HL-60 (cell line): ENCODE measurements at regions not wholly inside any gene's neighbourhood (a gene's known extent, or its start where the extent isn't known, plus 50 kb on each side); places are given as distances from the start of the nearest gene placed in this dataset.

Experiments used
- DNase-seq, 2 experiments: peaks; one replicate each; pipeline ENCODE4 v3.0.0-alpha.2; 2010 to 2020; ENCODE audit warnings: low read depth in 1 of 2, low spot score in 1 of 2
- H3K27ac ChIP-seq: fragments of 250-450 bp; sonication (Bioruptor Pico); replicated peaks from 2 replicates; pipeline ENCODE4 v1.5.1; 2020; ENCODE audit warnings: mild to moderate bottlenecking, moderate library complexity
- H3K27me3 ChIP-seq: fragments of 250-450 bp; sonication (Bioruptor Pico); 2 replicates; pipeline ENCODE4 v1.5.1; 2021; ENCODE audit warnings: mild to moderate bottlenecking, moderate library complexity; ENCODE audit not compliant: insufficient read depth, poor library complexity, severe bottlenecking
- H3K4me3 ChIP-seq: replicated peaks from 2 replicates; pipeline ENCODE4 v1.5.1; 2011; ENCODE audit warnings: mild to moderate bottlenecking, control low read depth, low read length; ENCODE audit not compliant: insufficient read depth
- CTCF ChIP-seq: IDR thresholded peaks from one replicate; pipeline ENCODE4 v1.5.1; 2011; ENCODE audit warnings: low read length, control low read depth, inconsistent platforms; ENCODE audit not compliant: insufficient read depth
- GABPA ChIP-seq: IDR thresholded peaks from 2 replicates; pipeline ENCODE4 v1.6.1; 2012; ENCODE audit warnings: low read depth
- POLR2AphosphoS5 ChIP-seq: IDR thresholded peaks from 2 replicates; pipeline ENCODE4 v1.6.1; 2012; ENCODE audit warnings: low read depth
- REST ChIP-seq: IDR thresholded peaks from 2 replicates; pipeline ENCODE4 v1.6.1; 2012; ENCODE audit warnings: low read depth; ENCODE audit not compliant: insufficient replicate concordance
- SPI1 ChIP-seq: IDR thresholded peaks from 2 replicates; pipeline ENCODE4 v1.6.1; 2012; ENCODE audit warnings: low read depth, mild to moderate bottlenecking, borderline replicate concordance

- DNase-seq, result no peak
- Histone ChIP-seq H3K27ac (no peak overlapping the region), H3K4me3 (no peak overlapping the region), H3K27me3 (no peaks in the 10 kb centered on the region)
- TF ChIP-seq REST, result no peak
- TF ChIP-seq SPI1, result no peak
- TF ChIP-seq POLR2AphosphoS5, result no peak
- TF ChIP-seq GABPA, result no peak
- TF ChIP-seq CTCF, result no peak
Observed at GRCh38 chr13:104593693-104594092, 1527.5 kb upstream of the SLC10A2 start.

- H3K4me3 ChIP-seq, result no peak overlapping the region
- DNase-seq, result no peak
- TF ChIP-seq POLR2AphosphoS5, result no peak
- TF ChIP-seq SPI1, result no peak
- TF ChIP-seq GABPA, result no peak
- no peak for TF ChIP-seq REST
- TF ChIP-seq CTCF, result no peak
- no peaks in the 10 kb centered on the region for H3K27me3 ChIP-seq
- H3K27ac ChIP-seq, result no peak overlapping the region
Observed at GRCh38 chr13:104593251-104593576, 1527.0 kb upstream of the SLC10A2 start.

GRCh38 chr13:104592545-104593250 lies 1526.5 kb upstream of the SLC10A2 start:
- DNase-seq, result no peak
- no peaks in the 10 kb centered on the region for H3K27me3 ChIP-seq
- TF ChIP-seq GABPA (no peak), REST (no peak), SPI1 (no peak), POLR2AphosphoS5 (no peak), CTCF (no peak)
- no peak overlapping the region for H3K4me3 ChIP-seq
- H3K27ac ChIP-seq, result no peak overlapping the region
